GM18870 (cell line): ENCODE measurements at regions not wholly inside any gene's neighbourhood (a gene's known extent, or its start where the extent isn't known, plus 50 kb on each side); places are given as distances from the start of the nearest gene placed in this dataset.

ENCODE experiments used
- ATAC-seq: cut with Tn5 transposase; IDR thresholded peaks from one replicate; pipeline ENCODE4 v1.9.1; 2021; ENCODE audit warnings: moderate library complexity; ENCODE audit not compliant: unreplicated experiment

GRCh38 chr2:58908501-58909154 is 667.5 kb upstream of the FANCL start:
- ATAC-seq: no peak

- ATAC-seq: no peak
Observed at GRCh38 chr2:58907644-58908043, 666.5 kb upstream of the FANCL start.

GRCh38 chr2:58906081-58906645 is 665.0 kb upstream of the FANCL start:
- no peak for ATAC-seq

- no peak for ATAC-seq
Observed at GRCh38 chr2:58904095-58904494, 663.0 kb upstream of the FANCL start.

GRCh38 chr2:58903427-58903826 is 662.3 kb upstream of the FANCL start:
- no peak for ATAC-seq

- no peak for ATAC-seq
Observed at GRCh38 chr2:58900246-58901027, 659.3 kb upstream of the FANCL start.

GRCh38 chr2:58899692-58900091 is 658.6 kb upstream of the FANCL start:
- ATAC-seq: no peak

GRCh38 chr2:58896638-58897037 is 655.5 kb upstream of the FANCL start:
- ATAC-seq: no peak

GRCh38 chr2:58895857-58896256 is 654.7 kb upstream of the FANCL start:
- ATAC-seq: no peak

- ATAC-seq: no peak
Observed at GRCh38 chr2:58893656-58894351, 652.7 kb upstream of the FANCL start.

- no peak for ATAC-seq
Observed at GRCh38 chr2:58891828-58892377, 650.8 kb upstream of the FANCL start.

- no peak for ATAC-seq
Observed at GRCh38 chr2:58890865-58891525, 649.9 kb upstream of the FANCL start.

- ATAC-seq: no peak
Observed at GRCh38 chr2:58886009-58886408, 644.9 kb upstream of the FANCL start.

- no peak for ATAC-seq
Observed at GRCh38 chr2:58879834-58880233, 638.7 kb upstream of the FANCL start.

GRCh38 chr2:58878778-58879177 is 637.7 kb upstream of the FANCL start:
- no peak for ATAC-seq

- no peak for ATAC-seq
Observed at GRCh38 chr2:58876126-58876525, 635.0 kb upstream of the FANCL start.

GRCh38 chr2:58875436-58875835 is 634.3 kb upstream of the FANCL start:
- no peak for ATAC-seq

GRCh38 chr2:58871469-58872142 is 630.5 kb upstream of the FANCL start:
- ATAC-seq: no peak

- ATAC-seq: no peak
Observed at GRCh38 chr2:58870704-58871103, 629.6 kb upstream of the FANCL start.

- no peak for ATAC-seq
Observed at GRCh38 chr2:58866946-58867345, 625.8 kb upstream of the FANCL start.
